PFSK-1 (cell line): ENCODE measurements at regions not wholly inside any gene's neighbourhood (a gene's known extent, or its start where the extent isn't known, plus 50 kb on each side); places are given as distances from the start of the nearest gene placed in this dataset.

Experiments used
- POLR2AphosphoS5 ChIP-seq: IDR thresholded peaks from 2 replicates; pipeline ENCODE4 v1.6.1; 2012; ENCODE audit warnings: low read depth, mild to moderate bottlenecking, control low read depth, low read length, moderate library complexity
- SIN3A ChIP-seq: IDR thresholded peaks from 2 replicates; pipeline ENCODE4 v1.6.1; 2012; ENCODE audit warnings: mild to moderate bottlenecking, low read length, moderate library complexity, borderline replicate concordance; ENCODE audit not compliant: insufficient read depth
- TAF1 ChIP-seq: IDR thresholded peaks from 2 replicates; pipeline ENCODE4 v1.6.1; 2012; ENCODE audit warnings: low read length, control low read depth, borderline replicate concordance; ENCODE audit not compliant: insufficient read depth

DNA sequence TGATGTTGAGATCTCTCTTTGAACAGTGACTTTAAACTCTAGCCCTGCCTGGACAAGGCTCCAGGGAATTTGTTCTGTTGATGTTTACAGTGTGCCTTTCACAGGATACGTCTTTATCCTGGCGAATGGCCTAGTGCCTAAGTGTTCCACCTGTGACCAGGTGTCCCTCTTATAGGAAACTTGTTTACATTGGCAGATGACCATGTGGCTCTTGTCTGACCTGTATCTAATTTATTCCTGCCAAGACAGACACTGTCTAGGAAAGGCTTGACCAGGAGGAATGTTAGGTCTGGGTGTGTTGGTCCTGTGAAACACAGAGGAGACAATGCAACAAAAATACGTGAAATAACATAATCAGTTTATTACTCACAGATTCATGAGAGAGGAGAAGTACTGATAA is 875.6 kb downstream of the METTL15 start:
- TF ChIP-seq TAF1 (no peak), POLR2AphosphoS5 (no peak), SIN3A (no peak)
